ENCODE measurements at regions not wholly inside any gene's neighbourhood (a gene's known extent, or its start where the extent isn't known, plus 50 kb on each side); places are given as distances from the start of the nearest gene placed in this dataset.

DNA sequence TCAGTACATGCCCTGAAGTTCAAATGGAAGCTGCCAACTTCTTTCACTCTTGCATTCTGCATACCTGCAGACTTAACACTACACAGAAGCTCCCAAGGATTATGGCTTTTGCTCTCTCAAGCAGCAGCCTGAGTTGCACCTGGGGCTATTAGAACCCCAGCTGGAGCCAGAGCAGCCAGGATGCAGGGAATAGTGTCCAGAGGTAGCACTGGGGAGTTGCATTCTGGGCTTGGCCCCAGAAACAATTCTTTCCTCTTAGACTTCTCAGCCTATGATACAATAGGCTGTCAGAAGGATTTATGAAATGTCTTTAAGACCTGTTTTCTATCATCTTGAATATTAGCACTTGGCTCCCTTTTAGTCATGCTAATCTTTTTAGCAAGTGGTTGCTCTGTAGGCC, 886.7 kb upstream of the GHITM start:
- no peak for FAIRE-seq

DNA sequence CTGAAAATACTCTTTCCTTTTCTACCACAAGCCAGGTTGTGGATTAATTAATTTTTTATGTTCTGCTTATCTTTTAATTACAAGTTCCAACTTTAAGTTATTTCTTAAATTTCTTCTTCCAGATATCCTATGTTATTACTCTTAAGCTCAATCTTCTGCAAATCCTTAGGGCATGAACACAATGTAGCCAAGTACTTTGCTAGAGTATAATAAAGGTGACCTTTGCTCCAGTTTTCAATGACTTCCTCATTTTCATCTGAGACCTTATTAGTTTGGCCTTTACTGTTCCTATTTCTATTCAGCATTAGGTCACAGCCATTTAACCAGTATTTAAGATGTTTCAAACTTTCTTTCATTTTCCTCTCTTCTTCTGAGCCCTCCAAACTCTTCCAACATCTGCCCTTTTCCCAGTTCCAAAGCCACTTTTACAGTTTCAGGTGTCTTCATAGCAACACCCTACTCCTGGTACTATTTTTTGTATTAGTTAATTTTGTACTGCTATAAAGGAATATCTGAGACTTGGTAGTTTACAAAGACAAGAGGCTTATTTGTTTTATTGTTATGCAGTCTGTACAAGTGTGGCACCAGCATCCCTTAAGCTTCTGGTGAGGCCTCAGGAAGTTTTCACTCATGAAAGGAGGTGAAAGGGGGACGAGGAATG, 886.2 kb upstream of the GHITM start:
- FAIRE-seq = no peak

DNA sequence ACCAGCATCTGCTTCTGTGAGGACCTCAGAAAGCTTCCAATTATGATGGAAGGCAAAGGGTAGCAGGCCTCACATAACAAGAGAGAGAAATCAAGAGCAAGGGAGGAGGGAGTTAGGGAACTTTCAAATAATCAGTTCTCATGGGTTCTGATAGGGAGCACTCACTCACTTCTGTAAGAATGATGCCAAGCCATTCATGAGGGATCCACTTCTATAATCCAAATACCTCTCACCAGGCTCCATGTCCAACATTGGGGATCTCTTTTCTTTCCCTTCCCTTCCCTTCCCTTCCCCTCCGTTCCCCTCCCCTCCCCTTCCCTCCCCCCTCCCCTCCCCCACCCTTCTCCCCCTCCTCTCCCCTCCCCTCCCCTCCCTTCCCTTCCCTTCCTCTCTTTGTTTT, 884.6 kb upstream of the GHITM start:
- FAIRE-seq = no peak

DNA sequence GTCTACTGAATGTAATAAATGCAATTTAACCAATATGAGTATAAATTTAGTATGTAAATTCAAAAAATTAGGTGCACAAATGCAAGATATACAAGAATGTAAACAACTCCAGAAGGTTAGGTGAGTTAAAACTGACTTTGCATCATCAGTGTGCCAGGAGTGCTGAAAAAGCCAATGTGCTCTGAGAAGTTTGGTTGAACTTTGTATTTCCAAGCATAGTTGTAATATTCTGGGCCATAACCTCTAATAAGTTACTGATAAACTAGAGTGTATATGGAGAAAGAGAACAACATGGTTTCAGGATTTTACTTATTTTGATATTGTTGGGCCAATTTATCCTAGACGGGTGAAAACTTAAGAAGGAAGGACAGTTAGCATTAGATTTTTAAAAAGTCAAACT, 876.9 kb upstream of the GHITM start:
- FAIRE-seq = no peak

DNA sequence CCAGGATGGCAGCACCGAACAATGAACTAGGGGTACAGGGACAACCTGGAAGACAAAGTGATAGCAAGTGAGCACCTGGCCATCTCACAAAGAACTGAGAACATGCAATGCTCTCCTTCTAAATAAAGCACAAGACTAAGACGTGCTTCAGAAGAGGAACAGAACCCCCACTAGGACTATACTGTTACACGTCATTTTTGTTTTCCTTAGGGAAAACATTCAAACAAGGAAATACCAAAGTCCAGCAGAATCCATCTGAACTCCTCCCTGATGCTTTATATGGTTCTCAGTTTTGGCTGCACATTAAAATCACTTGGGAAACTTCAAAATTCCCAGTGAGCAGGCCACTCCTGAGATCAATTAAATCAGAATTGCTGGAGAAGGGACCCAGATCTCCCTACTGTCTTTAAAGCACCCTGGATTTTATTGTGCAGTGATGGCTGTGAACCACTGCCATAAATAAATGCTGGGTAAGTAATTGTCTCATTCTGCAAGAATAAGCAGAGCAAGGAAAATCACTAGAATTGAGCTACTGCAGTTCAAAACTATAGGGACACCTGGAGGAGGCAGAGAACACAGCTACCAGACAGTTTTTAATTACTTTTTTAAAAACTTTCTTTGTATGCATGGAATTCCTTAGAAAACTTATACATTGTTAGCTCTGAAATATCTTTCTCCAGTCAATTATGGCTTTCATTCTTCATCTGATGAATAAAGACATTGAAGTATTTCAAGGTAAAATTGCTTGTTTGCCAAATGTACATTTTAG, 866.5 kb upstream of the GHITM start:
- no peak for FAIRE-seq

DNA sequence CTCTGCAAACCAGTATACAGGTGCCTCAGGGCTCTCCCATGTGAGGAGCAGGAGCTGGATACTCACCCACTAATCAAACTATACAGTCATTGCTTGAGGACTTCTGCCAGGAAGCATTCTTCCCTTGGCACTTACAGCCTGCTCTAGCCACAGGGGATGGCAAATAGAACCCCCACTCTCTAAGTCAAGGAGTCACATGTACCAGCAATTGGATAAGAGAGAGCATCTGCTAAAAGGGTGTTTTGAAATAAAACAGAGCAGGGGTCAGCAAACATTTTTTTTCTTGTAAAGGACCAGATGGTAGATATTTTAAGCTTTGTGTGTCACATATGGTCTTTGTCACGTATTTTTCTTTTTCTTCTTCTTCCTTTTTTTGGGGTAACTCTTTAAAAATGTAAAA, 865.2 kb upstream of the GHITM start:
- FAIRE-seq = no peak

DNA sequence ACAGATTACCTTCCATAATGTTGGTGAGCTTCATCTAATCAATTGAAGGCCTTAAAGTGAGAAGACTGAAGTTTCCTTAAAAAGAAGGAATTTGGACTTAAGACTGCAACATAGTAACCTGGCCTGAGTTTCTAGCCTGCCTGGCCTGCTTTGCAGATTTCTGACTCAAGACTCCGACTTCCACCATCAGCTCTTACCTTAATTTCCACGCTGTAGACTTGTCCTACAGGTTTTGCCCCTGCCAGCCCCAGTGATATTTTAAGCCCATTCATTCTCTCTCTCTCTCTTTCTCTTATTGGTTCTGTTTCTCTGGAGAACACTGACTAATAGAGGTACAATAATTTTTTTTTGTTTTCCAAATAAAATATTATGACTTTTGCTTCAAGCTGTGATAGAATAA, 862.3 kb upstream of the GHITM start:
- FAIRE-seq = no peak

DNA sequence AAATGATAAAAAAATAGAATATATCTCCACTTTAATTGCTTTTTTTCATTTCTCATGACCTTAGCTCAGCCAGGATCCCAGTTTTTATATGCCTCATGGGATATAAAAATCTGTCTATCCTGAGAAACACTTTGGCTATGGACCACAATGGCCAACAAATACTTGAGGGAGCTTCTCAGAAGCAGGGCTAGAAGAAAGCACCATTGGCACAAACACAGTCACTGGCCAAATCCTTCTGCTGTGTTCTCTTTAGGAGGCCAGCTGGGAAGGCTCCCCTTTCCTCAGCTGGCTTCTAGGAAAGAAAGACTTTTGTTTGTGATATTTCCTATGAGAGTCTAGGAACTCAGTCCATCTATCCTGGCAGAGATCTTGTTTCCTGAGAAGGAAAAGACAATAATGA, 856.2 kb upstream of the GHITM start:
- no peak for FAIRE-seq

DNA sequence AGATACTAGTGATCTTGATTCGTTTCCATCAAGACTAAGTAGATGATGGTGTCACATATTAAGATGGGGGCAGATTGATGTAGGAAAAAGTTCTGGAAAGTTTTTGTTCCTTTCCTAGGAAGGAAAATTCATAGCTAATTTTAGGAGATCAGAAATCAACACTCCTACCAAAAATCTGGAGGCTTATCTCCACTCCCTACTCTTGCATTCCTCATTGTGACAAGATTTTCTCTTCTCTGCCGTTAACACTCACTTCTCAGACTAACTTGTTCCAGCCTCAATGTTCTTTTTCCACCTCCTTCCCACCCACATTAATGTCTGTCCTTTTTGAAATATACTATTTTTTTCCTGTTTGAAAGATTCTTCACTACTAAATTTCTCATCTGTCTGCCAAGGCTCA, 851.9 kb upstream of the GHITM start:
- FAIRE-seq = no peak

DNA sequence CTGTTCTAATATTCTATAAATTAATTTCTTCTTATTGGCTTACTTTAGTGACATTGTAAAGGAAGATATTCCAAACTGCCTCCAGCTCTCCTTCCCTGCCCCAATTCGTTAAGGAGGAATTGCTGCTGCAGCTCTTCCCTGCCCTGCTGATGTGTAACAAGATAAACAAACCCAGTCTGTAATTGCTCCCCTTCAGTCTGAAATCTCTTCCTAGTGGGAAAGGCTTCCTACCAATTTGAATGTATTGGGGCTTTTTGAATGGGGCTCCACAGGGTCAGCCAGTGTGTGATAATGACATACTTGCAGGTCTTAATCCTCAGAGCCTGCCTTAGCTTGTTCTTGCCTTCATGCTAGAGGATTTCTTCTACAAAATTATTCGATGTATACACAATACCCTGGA, 849.9 kb upstream of the GHITM start:
- no peak for FAIRE-seq

DNA sequence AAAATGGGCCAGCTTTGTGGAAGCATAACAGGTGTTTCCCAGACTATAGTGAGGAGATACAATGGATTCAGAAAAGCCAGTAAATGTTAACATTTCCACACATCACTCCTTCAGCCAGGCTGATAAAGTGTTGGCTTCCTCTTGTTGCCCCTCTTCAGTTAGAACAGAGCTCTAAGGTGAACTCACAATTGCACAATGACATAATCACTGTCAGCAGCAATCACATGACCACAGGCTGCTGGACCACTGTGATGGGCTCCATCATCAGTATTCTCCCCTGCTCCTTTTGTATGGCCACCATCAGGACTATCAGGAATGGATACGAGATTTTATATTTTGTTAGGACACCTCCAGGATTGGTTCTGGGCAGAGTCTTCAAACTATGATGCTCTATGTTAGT, 849.4 kb upstream of the GHITM start:
- no peak for FAIRE-seq

DNA sequence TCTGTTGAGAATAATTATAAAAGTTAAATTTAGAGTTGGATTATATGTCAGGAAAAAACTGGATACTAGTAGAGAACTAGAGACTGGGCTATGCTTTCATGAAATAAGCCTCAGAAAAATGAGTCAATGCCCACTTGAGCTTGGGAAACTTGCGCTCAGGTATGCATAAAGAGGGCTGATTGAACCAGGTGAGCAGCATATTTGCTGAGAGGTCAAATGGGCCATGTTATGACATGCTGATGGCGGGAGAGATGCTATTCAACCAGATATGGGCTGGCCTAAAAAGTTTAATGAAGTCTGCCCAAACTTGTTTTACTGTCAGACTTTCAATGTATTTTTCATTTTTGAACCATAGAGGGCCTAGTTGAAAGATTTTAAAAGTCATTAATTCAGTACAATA, 837.6 kb upstream of the GHITM start:
- no peak for FAIRE-seq

DNA sequence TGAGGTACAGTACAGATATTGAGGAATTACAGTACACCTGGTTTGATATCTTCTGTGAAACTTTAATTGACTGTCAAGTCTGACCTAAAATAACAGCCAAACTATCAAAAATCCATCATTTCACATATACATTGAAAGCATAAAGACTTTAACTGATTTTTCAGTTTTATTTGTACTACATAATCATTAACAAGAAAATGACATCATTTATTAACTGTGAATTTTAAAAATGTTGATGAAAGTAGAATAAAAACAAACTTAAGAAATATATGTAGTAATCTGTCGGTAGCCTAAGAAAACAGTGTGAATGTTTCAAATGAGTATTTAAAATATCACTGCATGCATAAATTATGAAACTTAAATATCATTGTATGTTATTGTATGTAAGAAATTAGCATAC, 836.7 kb upstream of the GHITM start:
- no peak for FAIRE-seq

DNA sequence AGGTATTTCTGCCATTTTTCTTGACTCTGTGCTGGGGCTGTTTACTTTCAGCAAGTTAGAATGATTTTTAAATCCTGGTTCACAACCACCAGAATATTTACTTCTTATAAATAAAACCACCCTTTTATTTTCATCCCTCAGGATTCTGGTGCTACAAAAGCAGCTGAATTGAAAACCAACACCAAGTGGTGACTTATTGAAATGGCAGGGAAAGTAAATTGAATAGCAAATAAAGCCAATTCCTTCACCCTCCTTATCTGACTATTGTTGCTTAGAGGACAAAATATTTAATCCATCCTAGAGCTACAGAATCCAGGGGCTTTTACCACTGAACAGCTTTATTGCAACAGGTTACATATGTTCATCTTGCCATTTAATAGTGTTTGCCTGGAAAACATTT, 828.6 kb upstream of the GHITM start:
- FAIRE-seq = no peak

DNA sequence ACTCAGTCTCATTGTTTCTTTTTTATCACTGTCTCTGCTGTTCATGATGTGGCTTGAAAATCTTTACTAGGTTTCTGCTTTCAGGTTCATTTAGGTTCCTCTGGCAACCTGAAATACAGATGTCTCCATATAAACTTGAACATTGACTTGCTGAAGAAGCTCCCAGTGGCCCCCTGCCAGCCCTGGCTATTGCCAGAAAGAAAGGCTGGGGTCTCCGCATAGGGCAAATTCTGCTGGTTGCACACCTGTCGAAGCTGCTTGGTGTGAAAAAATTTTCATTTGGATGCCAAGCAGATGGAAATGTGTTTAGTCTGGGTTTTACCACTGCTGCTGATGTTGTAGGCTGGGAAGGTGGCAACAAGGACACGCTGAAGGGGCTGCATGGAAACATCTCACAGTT, 826.7 kb upstream of the GHITM start:
- FAIRE-seq = no peak

DNA sequence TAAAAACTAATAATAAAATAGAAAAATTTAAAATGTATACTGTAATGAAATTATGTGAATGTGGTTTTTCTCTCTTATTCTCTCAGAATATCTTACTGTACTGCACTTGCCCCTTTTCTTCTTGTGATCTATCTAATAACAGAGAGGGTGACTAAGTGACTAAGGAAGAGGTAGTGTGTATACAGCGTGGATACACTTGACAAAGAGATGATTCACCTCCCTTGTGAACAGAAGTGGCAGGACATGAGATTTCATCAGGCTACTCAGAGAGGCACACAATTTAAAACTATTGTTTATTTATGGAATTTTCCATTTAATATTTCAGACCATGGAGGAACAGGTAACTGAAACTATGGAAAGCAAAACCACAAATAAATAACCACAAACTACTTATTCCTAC, 806.6 kb upstream of the GHITM start:
- no peak for FAIRE-seq

DNA sequence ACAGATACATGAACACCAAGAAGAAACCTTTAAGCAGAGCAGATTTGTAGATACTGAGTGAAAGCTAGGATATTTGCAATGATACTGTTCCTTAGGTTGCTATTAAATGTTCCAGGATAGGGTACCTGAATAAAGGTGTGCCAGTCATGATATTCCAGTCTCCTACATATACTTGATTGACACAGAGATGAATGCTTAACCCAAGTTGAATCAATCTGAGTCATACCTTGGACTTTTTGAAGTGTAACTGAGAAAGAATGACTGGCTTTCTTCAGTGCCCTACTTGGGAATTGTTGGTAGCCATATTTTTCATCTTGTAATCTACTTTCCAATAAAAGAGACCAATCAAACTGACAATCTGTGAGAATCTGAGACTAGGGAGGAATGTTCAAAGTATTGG, 805.7 kb upstream of the GHITM start:
- no peak for FAIRE-seq

DNA sequence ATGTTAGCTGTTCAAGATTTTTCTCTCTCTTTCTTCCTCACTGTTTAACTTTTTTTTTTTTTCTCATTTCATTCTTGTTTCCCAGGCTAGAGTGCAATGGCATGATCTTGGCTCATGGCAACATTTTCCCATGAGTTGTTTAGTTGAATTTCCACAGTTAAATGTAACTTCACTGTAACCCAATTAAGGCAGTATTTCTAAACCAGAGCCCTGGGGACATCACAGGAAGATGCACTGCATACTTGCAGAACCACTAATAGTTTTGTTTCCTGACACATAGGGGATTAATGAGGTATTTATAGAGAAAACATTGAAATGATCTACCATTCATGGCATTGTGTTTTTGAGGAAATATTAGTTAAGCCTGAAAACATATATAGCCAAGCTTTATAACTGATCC, 795.6 kb upstream of the GHITM start:
- FAIRE-seq = no peak

DNA sequence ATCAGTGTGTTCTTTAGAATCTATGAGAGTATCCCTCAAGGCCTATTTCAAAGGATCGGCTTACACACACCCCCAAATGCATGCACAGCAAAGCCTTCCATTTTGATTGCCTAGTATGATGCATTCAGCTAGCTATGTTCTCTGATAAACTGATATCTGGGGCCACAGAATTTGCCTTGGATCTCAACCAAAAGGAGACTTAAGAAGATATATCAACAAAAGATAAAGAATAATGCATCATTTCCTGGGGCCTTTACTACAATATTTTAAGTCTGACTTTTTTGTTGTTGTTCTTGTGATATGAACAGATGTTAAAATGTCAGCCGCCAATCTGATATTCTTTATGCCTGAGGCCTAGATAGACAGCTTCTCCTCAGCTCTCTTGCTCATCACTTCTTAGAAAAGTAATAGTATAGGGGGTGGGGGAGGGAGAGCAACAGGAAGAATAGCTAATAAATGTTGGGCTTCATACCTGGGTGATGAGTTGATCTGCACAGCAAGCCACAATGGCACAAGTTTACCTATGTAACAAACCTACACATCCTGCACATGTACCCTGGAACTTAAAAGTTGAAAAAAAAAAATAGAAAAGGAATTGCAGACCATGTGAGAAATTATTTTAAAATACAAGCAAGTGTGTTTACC, 792.9 kb upstream of the GHITM start:
- no peak for FAIRE-seq

DNA sequence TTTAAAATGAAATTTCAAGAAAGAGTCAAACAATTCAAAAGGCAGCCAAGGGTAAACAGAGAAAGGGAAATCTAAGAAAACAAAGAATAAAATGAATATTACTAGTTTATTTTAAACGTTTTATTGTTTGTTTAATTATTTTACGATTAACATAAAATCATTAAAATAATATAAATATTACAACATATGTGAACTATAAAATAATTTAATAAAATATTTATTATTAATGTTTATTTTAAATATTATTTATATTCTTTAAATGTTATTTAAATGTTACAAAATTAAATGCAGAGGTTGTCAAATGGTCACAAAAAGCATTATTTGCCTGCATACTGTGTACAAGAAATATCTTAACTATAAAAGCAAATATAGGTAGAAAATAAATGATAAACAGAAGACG, 786.7 kb upstream of the GHITM start:
- peak; percentile 86 for FAIRE-seq

DNA sequence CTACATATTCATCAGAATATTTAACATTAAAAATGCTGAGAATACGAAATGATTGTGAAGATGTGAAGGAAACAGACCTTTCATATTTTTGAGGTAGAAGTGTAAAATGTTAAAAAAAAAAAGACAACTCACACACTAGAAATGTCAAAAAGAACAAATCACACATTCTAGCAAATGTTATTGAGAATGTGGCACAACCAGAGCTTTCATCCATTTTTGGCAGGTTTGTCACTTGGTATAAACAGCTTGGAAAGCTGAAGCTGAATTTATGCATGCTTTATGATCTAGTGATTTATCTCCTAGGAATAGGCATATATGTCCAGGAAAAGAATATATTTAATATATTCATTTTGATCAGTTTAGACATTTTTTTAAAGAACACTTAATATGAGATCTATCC, 784.9 kb upstream of the GHITM start:
- FAIRE-seq = no peak

DNA sequence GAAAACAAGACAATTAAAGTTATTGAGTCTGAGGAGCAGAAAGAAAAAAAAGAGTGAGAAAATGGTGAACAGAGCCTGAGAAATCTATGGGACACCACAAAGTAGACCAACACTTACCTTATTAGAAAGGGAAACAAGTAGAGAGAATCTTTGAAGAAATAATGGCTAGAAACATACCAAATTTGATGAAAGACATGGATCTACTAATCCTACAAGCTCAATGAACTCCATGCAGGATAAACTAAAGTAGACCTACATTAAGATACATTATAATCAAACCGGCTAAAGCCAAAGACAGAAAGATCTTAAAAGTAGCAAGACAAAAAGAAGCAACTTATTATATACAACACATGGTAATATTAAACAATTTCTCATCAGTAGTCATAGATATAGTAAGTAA, 782.3 kb upstream of the GHITM start:
- FAIRE-seq = no peak

DNA sequence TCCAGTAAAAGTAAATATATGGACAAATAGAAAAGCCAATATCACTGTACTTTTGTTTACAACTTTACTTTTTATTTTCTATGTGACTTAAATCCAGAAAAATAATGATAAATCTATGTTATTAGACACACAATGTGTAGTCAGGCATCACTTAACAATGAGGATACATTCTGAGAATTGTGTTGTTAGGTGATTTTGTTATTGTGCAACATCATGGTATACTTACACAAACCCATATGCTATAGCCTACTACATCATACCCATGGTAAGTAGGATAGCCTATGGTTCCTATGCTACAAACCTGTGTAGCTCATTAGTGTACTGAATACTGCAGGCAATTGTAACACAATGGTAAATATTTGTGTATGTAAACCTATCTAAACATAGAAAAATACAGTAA, 781.7 kb upstream of the GHITM start:
- FAIRE-seq = no peak

DNA sequence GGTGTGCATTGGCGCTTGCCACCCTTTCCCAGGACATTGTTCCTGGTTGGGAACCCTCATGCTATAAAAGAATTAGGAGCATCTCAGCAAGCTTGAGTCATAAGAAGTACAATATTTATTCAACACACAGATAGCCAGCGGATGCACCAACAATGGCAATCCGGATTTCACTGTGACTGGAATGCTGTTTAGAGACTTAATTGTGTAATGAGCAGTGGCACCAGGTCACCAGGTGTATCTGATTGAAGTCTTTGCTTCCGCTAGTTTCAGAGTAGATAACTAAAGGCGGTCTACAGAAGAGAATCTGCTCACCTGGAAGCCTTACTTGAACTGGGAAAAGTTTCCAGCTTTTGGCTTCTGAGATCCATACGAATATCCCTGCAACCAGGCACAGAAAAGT, 772.3 kb upstream of the GHITM start:
- no peak for FAIRE-seq
